Naive thymus-derived CD4-positive, alpha-beta T cell (primary cell): ENCODE measurements at regions not wholly inside any gene's neighbourhood (a gene's known extent, or its start where the extent isn't known, plus 50 kb on each side); places are given as distances from the start of the nearest gene placed in this dataset.

Source experiments
- ATAC-seq: fragments of 150-1000 bp; cut with Tn5 transposase; 2 replicates; pipeline ENCODE4 v1.10.0; 2021; ENCODE audit warnings: mild to moderate bottlenecking, moderate library complexity
- CTCF ChIA-PET: fragments of 350-600 bp; sonication (Branson Sonifier 250); formaldehyde crosslinking; loops from one replicate; lab custom pipeline; 2021; ENCODE audit warnings: antibody characterized with exemption; lab: Charles Lee
- POLR2A ChIA-PET: fragments of 350-600 bp; sonication (Branson Sonifier 250); formaldehyde crosslinking; loops from one replicate; lab custom pipeline; 2021; ENCODE audit warnings: antibody characterized with exemption, inconsistent platforms; lab: Charles Lee
- DNase-seq, 9 donors: peaks; one replicate each; pipeline versions ENCODE4 v3.0.0 to v3.0.0-alpha.2; 2020 to 2022; ENCODE audit warnings: mixed read lengths in 1 of 9
- H3K27ac ChIP-seq: one replicate; pipeline ENCODE4 v1.7.0; 2013; ENCODE audit warnings: mild to moderate bottlenecking, low read depth, low read length, moderate library complexity
- H3K27me3 ChIP-seq, 2 donors: one replicate each; pipeline ENCODE4 v1.7.0; 2013; ENCODE audit warnings: low read length in 2 of 2, mild to moderate bottlenecking in 2 of 2, moderate library complexity in 2 of 2; ENCODE audit not compliant: control insufficient read depth in 2 of 2, insufficient read depth in 2 of 2
- H3K36me3 ChIP-seq, 3 experiments: 1 replicate in 2 of 3; 2 replicates in 1 of 3; pipeline ENCODE4 v1.7.0; 2013; ENCODE audit warnings: low read length in 3 of 3, mild to moderate bottlenecking in 3 of 3, moderate library complexity in 1 of 3; ENCODE audit not compliant: insufficient read depth in 3 of 3, control insufficient read depth in 2 of 3
- H3K4me1 ChIP-seq, 2 donors: one replicate each; pipeline ENCODE4 v1.7.0; 2013; ENCODE audit warnings: low read length in 2 of 2, mild to moderate bottlenecking in 2 of 2, moderate library complexity in 1 of 2; ENCODE audit not compliant: control insufficient read depth in 2 of 2, insufficient read depth in 2 of 2
- H3K4me3 ChIP-seq: 2 replicates; pipeline ENCODE4 v1.7.0; 2013; ENCODE audit warnings: mild to moderate bottlenecking, low read length
- H3K9me3 ChIP-seq, 3 experiments: 1 replicate in 2 of 3; 2 replicates in 1 of 3; pipeline ENCODE4 v1.7.0; 2013; ENCODE audit warnings: low read length in 3 of 3; ENCODE audit not compliant: control insufficient read depth in 2 of 3
- H3K27ac Mint-ChIP-seq, 9 donors: one replicate each; pipeline ENCODE4 v1.8.0; 2020 to 2022; ENCODE audit warnings: mixed read lengths in 9 of 9, mild to moderate bottlenecking in 8 of 9, moderate library complexity in 5 of 9, inconsistent platforms in 2 of 9
- H3K27me3 Mint-ChIP-seq, 5 donors: one replicate each; pipeline ENCODE4 v1.8.0; 2021 to 2022; ENCODE audit warnings: mixed read lengths in 5 of 5, mild to moderate bottlenecking in 1 of 5
- H3K36me3 Mint-ChIP-seq, 5 donors: one replicate each; pipeline ENCODE4 v1.8.0; 2020 to 2022; ENCODE audit warnings: mixed read lengths in 5 of 5, mild to moderate bottlenecking in 3 of 5, inconsistent platforms in 1 of 5
- H3K4me1 Mint-ChIP-seq, 7 donors: one replicate each; pipeline ENCODE4 v1.8.0; 2020 to 2022; ENCODE audit warnings: mixed read lengths in 7 of 7, mild to moderate bottlenecking in 3 of 7, inconsistent platforms in 1 of 7
- H3K4me3 Mint-ChIP-seq, 10 donors: one replicate each; pipeline ENCODE4 v1.8.0; 2020 to 2022; ENCODE audit warnings: mild to moderate bottlenecking in 10 of 10, mixed read lengths in 10 of 10, moderate library complexity in 6 of 10, inconsistent platforms in 2 of 10
- H3K9me3 Mint-ChIP-seq, 11 donors: one replicate each; pipeline ENCODE4 v1.8.0; 2020 to 2022; ENCODE audit warnings: mixed read lengths in 11 of 11, mild to moderate bottlenecking in 4 of 11, inconsistent platforms in 1 of 11, moderate library complexity in 1 of 11
- intact Hi-C, 2 donors: fragments of 100-400 bp; cut with micrococcal nuclease; formaldehyde crosslinking; loops; one replicate each; pipeline ENCODE4 v1.15.1; 2023

GRCh38 chr3:177420651-177421480 lies 223.6 kb upstream of the TBL1XR1 start:
- Histone ChIP-seq H3K4me1 (no peaks in the 10 kb centered on the region), H3K36me3 (no peaks in the 10 kb centered on the region), H3K4me3 (no peak overlapping the region), H3K27ac (no peak overlapping the region), H3K27me3 (no peaks in the 10 kb centered on the region), H3K9me3 (no peaks in the 10 kb centered on the region)
- Mint-ChIP-seq H3K27me3 (no peaks in the 10 kb centered on the region), H3K36me3 (no peaks in the 10 kb centered on the region), H3K9me3 (peaks cover 0 to 1% (median 0%) of the 10 kb centered on the region in 11 donors), H3K4me1 (peaks cover 0 to 20% (median 6%) of the 10 kb centered on the region in 7 donors), H3K27ac (no peak overlapping the region), H3K4me3 (peak overlapping the region in 1 of 10 donors; percentile 7)
- CTCF ChIA-PET = no interaction called here
- ATAC-seq (no peak), DNase-seq (no peak)
- POLR2A ChIA-PET = no interaction called here
- intact Hi-C loops = loop anchor here (10.0 kb wide), 2 partner anchors 56 to 174 kb away; no protein-coding TSS in a partner anchor

GRCh38 chr3:177421481-177421785 lies 224.2 kb upstream of the TBL1XR1 start:
- Mint-ChIP-seq H3K27ac (no peak overlapping the region), H3K9me3 (peaks cover 0 to 1% (median 0%) of the 10 kb centered on the region in 11 donors), H3K36me3 (no peaks in the 10 kb centered on the region), H3K4me3 (no peak overlapping the region), H3K27me3 (no peaks in the 10 kb centered on the region), H3K4me1 (peaks cover 2 to 24% (median 9%) of the 10 kb centered on the region in 7 donors)
- CTCF ChIA-PET = interaction anchor here (0.5 kb wide), 1 partner anchor 233 kb away, joined by 3 read pairs; no protein-coding TSS in a partner anchor
- Histone ChIP-seq H3K4me3 (no peak overlapping the region), H3K27ac (no peak overlapping the region), H3K4me1 (peaks cover 0 to 2% of the 10 kb centered on the region in 2 donors), H3K9me3 (no peaks in the 10 kb centered on the region), H3K27me3 (no peaks in the 10 kb centered on the region), H3K36me3 (no peaks in the 10 kb centered on the region)
- POLR2A ChIA-PET = no interaction called here
- intact Hi-C loops = loop anchor here (10.0 kb wide), 2 partner anchors 57 to 173 kb away; no protein-coding TSS in a partner anchor
- ATAC-seq (no peak), DNase-seq (no peak)

GRCh38 chr3:177424521-177424920 lies 227.2 kb upstream of the TBL1XR1 start:
- no peak for DNase-seq
- POLR2A ChIA-PET = no interaction called here
- H3K27ac Mint-ChIP-seq = peak overlapping the region in 1 of 9 donors; percentile 48
- ATAC-seq = no peak
- no peaks in the 10 kb centered on the region for H3K9me3 ChIP-seq
- no peaks in the 10 kb centered on the region for H3K27me3 ChIP-seq
- intact Hi-C loops = loop anchor here (10.0 kb wide), 2 partner anchors 60 to 170 kb away; no protein-coding TSS in a partner anchor
- peaks cover 0 to 1% (median 0%) of the 10 kb centered on the region in 11 donors for H3K9me3 Mint-ChIP-seq
- H3K36me3 Mint-ChIP-seq = no peaks in the 10 kb centered on the region
- peaks cover 0 to 6% (median 0%) of the 10 kb centered on the region in 5 donors for H3K27me3 Mint-ChIP-seq
- H3K4me1 Mint-ChIP-seq = peaks cover 17 to 44% (median 25%) of the 10 kb centered on the region in 7 donors
- peaks cover 7 to 17% of the 10 kb centered on the region in 2 donors for H3K4me1 ChIP-seq
- no peak overlapping the region for H3K27ac ChIP-seq
- H3K4me3 ChIP-seq = no peak overlapping the region
- CTCF ChIA-PET = no interaction called here
- no peaks in the 10 kb centered on the region for H3K36me3 ChIP-seq
- no peak overlapping the region for H3K4me3 Mint-ChIP-seq

GRCh38 chr3:177425042-177425441 lies 227.8 kb upstream of the TBL1XR1 start:
- H3K9me3 ChIP-seq = no peaks in the 10 kb centered on the region
- intact Hi-C loops = loop anchor here (5.0 to 10.0 kb wide), 4 partner anchors 60 to 368 kb away; no protein-coding TSS in a partner anchor
- H3K27ac Mint-ChIP-seq = peak overlapping the region in 1 of 9 donors; percentile 48
- H3K36me3 ChIP-seq = no peaks in the 10 kb centered on the region
- CTCF ChIA-PET = no interaction called here
- peaks cover 7 to 17% of the 10 kb centered on the region in 2 donors for H3K4me1 ChIP-seq
- H3K27me3 ChIP-seq = no peaks in the 10 kb centered on the region
- no peak for ATAC-seq
- H3K4me1 Mint-ChIP-seq = peaks cover 17 to 41% (median 25%) of the 10 kb centered on the region in 7 donors
- POLR2A ChIA-PET = no interaction called here
- no peaks in the 10 kb centered on the region for H3K36me3 Mint-ChIP-seq
- H3K27me3 Mint-ChIP-seq = peaks cover 0 to 8% (median 0%) of the 10 kb centered on the region in 5 donors
- H3K27ac ChIP-seq = no peak overlapping the region
- peaks cover 0 to 1% (median 0%) of the 10 kb centered on the region in 11 donors for H3K9me3 Mint-ChIP-seq
- no peak overlapping the region for H3K4me3 ChIP-seq
- DNase-seq = no peak
- no peak overlapping the region for H3K4me3 Mint-ChIP-seq

- DNase-seq (no peak), ATAC-seq (no peak)
- H3K27me3 Mint-ChIP-seq = peaks cover 0 to 12% (median 0%) of the 10 kb centered on the region in 5 donors
- no peaks in the 10 kb centered on the region for H3K27me3 ChIP-seq
- H3K4me3 ChIP-seq = no peak overlapping the region
- ChIA-PET POLR2A (interaction anchor here (0.9 kb wide), 1 partner anchor 239 kb away, joined by 3 read pairs; no protein-coding TSS in a partner anchor), CTCF (interaction anchor here (0.6 to 0.9 kb wide), 4 partner anchors 142 to 376 kb away, joined by 3 read pairs; no protein-coding TSS in a partner anchor)
- H3K36me3 ChIP-seq = no peaks in the 10 kb centered on the region
- intact Hi-C loops = loop anchor here (2.0 to 10.0 kb wide), 5 partner anchors 61 to 369 kb away; no protein-coding TSS in a partner anchor
- no peaks in the 10 kb centered on the region for H3K9me3 ChIP-seq
- no peaks in the 10 kb centered on the region for H3K36me3 Mint-ChIP-seq
- H3K9me3 Mint-ChIP-seq = peaks cover 0 to 1% (median 0%) of the 10 kb centered on the region in 11 donors
- peaks cover 13 to 41% (median 25%) of the 10 kb centered on the region in 7 donors for H3K4me1 Mint-ChIP-seq
- peak overlapping the region in 2 of 10 donors; percentile 46 to 56 for H3K4me3 Mint-ChIP-seq
- no peak overlapping the region for H3K27ac ChIP-seq
- peak overlapping the region in 8 of 9 donors; percentile 3 to 85 (median 55) for H3K27ac Mint-ChIP-seq
- peaks cover 7 to 17% of the 10 kb centered on the region in 2 donors for H3K4me1 ChIP-seq
These were observed 229.0 kb upstream of the TBL1XR1 start for GRCh38 chr3:177426106-177426877.

GRCh38 chr3:177426878-177427495 lies 229.7 kb upstream of the TBL1XR1 start:
- peaks cover 13 to 38% (median 23%) of the 10 kb centered on the region in 7 donors for H3K4me1 Mint-ChIP-seq
- Histone ChIP-seq H3K9me3 (no peaks in the 10 kb centered on the region), H3K27me3 (no peaks in the 10 kb centered on the region), H3K36me3 (no peaks in the 10 kb centered on the region), H3K27ac (no peak overlapping the region), H3K4me1 (peaks cover 7 to 17% of the 10 kb centered on the region in 2 donors), H3K4me3 (peak overlapping the region; percentile 7)
- ChIA-PET CTCF (interaction anchor here (0.6 to 0.9 kb wide), 3 partner anchors 142 to 377 kb away, joined by 3 read pairs; no protein-coding TSS in a partner anchor), POLR2A (no interaction called here)
- H3K4me3 Mint-ChIP-seq = peak overlapping the region; percentile 14 to 77 (median 47)
- peak in 6 of 9 donors; percentile 5 to 50 (median 19) for DNase-seq
- H3K9me3 Mint-ChIP-seq = peaks cover 0 to 1% (median 0%) of the 10 kb centered on the region in 11 donors
- peaks cover 0 to 12% (median 0%) of the 10 kb centered on the region in 5 donors for H3K27me3 Mint-ChIP-seq
- ATAC-seq = peak; percentile 88
- H3K27ac Mint-ChIP-seq = peak overlapping the region; percentile 3 to 85 (median 52)
- intact Hi-C loops = loop anchor here (1.0 to 10.0 kb wide), 6 partner anchors 62 to 370 kb away; no protein-coding TSS in a partner anchor
- H3K36me3 Mint-ChIP-seq = no peaks in the 10 kb centered on the region
